Chondrocyte (in vitro differentiated cells): ENCODE measurements at regions not wholly inside any gene's neighbourhood (a gene's known extent, or its start where the extent isn't known, plus 50 kb on each side); places are given as distances from the start of the nearest gene placed in this dataset.

Experiments used
- DNase-seq: peaks from one replicate; pipeline ENCODE4 v3.0.0; 2021; ENCODE audit warnings: mixed read lengths, low spot score
- H3K27ac Mint-ChIP-seq: one replicate; pipeline ENCODE4 v1.8.0; 2021; ENCODE audit warnings: mild to moderate bottlenecking, moderate library complexity, mixed read lengths; ENCODE audit not compliant: unreplicated experiment
- H3K27me3 Mint-ChIP-seq: 2 replicates; pipeline ENCODE4 v1.8.0; 2021; ENCODE audit warnings: low read depth, mixed read lengths
- H3K36me3 Mint-ChIP-seq: 2 replicates; pipeline ENCODE4 v1.8.0; 2021; ENCODE audit warnings: low read depth, mixed read lengths
- H3K4me1 Mint-ChIP-seq: 2 replicates; pipeline ENCODE4 v1.8.0; 2021; ENCODE audit warnings: low read depth, mild to moderate bottlenecking, mixed read lengths
- H3K4me3 Mint-ChIP-seq: one replicate; pipeline ENCODE4 v1.8.0; 2021; ENCODE audit warnings: mild to moderate bottlenecking, moderate library complexity, mixed read lengths; ENCODE audit not compliant: unreplicated experiment
- H3K9me3 Mint-ChIP-seq: 2 replicates; pipeline ENCODE4 v1.8.0; 2021; ENCODE audit warnings: low read depth, mixed read lengths
- CTCF ChIP-seq: fragments of 200-600 bp; sonication (generic); IDR thresholded peaks from 2 replicates; pipeline ENCODE4 v1.5.0; 2021; ENCODE audit warnings: antibody characterized with exemption, mild to moderate bottlenecking, moderate library complexity

DNA sequence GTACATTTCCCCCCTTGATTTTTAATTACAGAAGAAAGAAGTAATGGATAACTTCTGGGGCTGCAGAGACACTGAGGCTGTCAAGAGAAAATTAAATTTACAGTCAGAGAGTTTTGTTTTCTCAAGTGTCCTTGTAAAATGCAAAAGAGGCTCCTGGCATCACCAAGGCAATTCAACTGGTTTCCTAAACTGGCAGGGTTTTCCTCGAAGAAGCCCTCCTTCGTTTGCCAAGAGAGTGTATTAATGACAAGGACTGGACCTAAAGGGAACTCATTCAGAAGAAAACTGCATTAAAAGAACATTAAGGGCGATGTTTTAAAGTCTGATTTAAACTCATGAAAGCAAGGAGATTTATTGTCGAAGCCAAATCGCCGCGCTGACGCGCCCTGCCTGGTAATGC lies 476.9 kb downstream of the ZSWIM6 start:
- H3K9me3 Mint-ChIP-seq, result no peaks in the 10 kb centered on the region
- no peak overlapping the region for H3K27ac Mint-ChIP-seq
- TF ChIP-seq CTCF, result no peak
- peaks cover 26% of the 10 kb centered on the region for H3K4me1 Mint-ChIP-seq
- no peaks in the 10 kb centered on the region for H3K27me3 Mint-ChIP-seq
- H3K36me3 Mint-ChIP-seq, result no peaks in the 10 kb centered on the region
- no peak for DNase-seq
- no peak overlapping the region for H3K4me3 Mint-ChIP-seq

GRCh38 chr5:61809651-61810050 lies 477.6 kb downstream of the ZSWIM6 start:
- Mint-ChIP-seq H3K27me3 (no peaks in the 10 kb centered on the region), H3K27ac (no peak overlapping the region), H3K36me3 (no peaks in the 10 kb centered on the region), H3K9me3 (no peaks in the 10 kb centered on the region), H3K4me3 (no peak overlapping the region), H3K4me1 (peaks cover 25% of the 10 kb centered on the region)
- DNase-seq, result no peak
- no peak for TF ChIP-seq CTCF

GRCh38 chr5:61811052-61811451 lies 479.0 kb downstream of the ZSWIM6 start:
- H3K36me3 Mint-ChIP-seq, result no peaks in the 10 kb centered on the region
- H3K27ac Mint-ChIP-seq, result no peak overlapping the region
- no peaks in the 10 kb centered on the region for H3K9me3 Mint-ChIP-seq
- DNase-seq, result no peak
- H3K4me3 Mint-ChIP-seq, result no peak overlapping the region
- H3K27me3 Mint-ChIP-seq, result no peaks in the 10 kb centered on the region
- peaks cover 11% of the 10 kb centered on the region for H3K4me1 Mint-ChIP-seq
- TF ChIP-seq CTCF, result no peak

DNA sequence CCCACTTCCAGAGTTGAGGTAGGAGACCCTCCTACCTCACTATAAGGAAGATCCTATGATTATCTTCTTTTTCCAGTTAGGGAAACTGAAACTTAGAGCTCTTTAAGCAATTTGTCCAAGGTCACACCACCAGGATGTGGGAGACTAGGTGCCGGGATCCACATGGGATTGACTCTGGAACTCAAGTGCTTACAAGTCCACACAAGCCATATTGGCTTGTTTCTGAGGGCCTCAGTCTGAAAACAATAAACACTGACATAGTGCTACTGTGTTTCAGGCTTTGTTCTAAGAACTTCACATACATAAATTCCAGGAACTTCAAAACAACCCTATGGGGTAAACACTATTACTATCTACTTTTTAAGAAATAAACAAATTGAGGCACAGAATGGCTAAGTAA lies 481.3 kb downstream of the ZSWIM6 start:
- Mint-ChIP-seq H3K27me3 (no peaks in the 10 kb centered on the region), H3K27ac (no peak overlapping the region), H3K36me3 (no peaks in the 10 kb centered on the region)

GRCh38 chr5:61815339-61815738 lies 483.3 kb downstream of the ZSWIM6 start:
- Mint-ChIP-seq H3K36me3 (no peaks in the 10 kb centered on the region), H3K27me3 (no peaks in the 10 kb centered on the region), H3K4me1 (peaks cover 14% of the 10 kb centered on the region), H3K9me3 (no peaks in the 10 kb centered on the region), H3K27ac (no peak overlapping the region), H3K4me3 (no peak overlapping the region)
- no peak for TF ChIP-seq CTCF
- no peak for DNase-seq

More for the DNA sequence above, 481.3 kb downstream of the ZSWIM6 start:
- DNase-seq, result no peak
- H3K4me1 Mint-ChIP-seq, result peaks cover 14% of the 10 kb centered on the region
- no peaks in the 10 kb centered on the region for H3K9me3 Mint-ChIP-seq
- no peak for TF ChIP-seq CTCF
- no peak overlapping the region for H3K4me3 Mint-ChIP-seq
